Endothelial cell of umbilical vein (primary cell): ENCODE measurements at regions not wholly inside any gene's neighbourhood (a gene's known extent, or its start where the extent isn't known, plus 50 kb on each side); places are given as distances from the start of the nearest gene placed in this dataset.

ENCODE experiments used
- CTCF ChIP-seq, 2 donors: IDR thresholded peaks; 1 replicate in 1 of 2; 2 replicates in 1 of 2; pipeline ENCODE4 v1.5.1; 2011; ENCODE audit warnings: low read length in 2 of 2, mild to moderate bottlenecking in 2 of 2, moderate library complexity in 2 of 2, control low read depth in 1 of 2, inconsistent platforms in 1 of 2, low read depth in 1 of 2; ENCODE audit not compliant: insufficient read depth in 1 of 2; ENCODE audit errors: extremely low read depth in 1 of 2
- EZH2 ChIP-seq: IDR thresholded peaks from 2 replicates; pipeline ENCODE4 v1.6.1; 2012; ENCODE audit warnings: borderline replicate concordance, low read depth, mild to moderate bottlenecking, moderate library complexity, low read length, inconsistent platforms; ENCODE audit not compliant: severe bottlenecking
- FOS ChIP-seq: IDR thresholded peaks from 2 replicates; pipeline ENCODE4 v1.6.1; 2011; ENCODE audit warnings: mild to moderate bottlenecking, low read length, moderate library complexity, borderline replicate concordance; ENCODE audit not compliant: insufficient read depth
- GATA2 ChIP-seq: IDR thresholded peaks from 2 replicates; pipeline ENCODE4 v1.7.0; 2011; ENCODE audit warnings: low read depth, mild to moderate bottlenecking, moderate library complexity, mixed read lengths, low read length; ENCODE audit not compliant: insufficient read length, insufficient read depth
- JUN ChIP-seq: IDR thresholded peaks from 2 replicates; pipeline ENCODE4 v1.6.1; 2011; ENCODE audit warnings: borderline replicate concordance, low read depth; ENCODE audit not compliant: insufficient read length, insufficient read depth
- MYC ChIP-seq: IDR thresholded peaks from one replicate; pipeline ENCODE4 v1.6.1; 2011; ENCODE audit warnings: mild to moderate bottlenecking, low read depth, low read length
- POLR2A ChIP-seq: IDR thresholded peaks from 2 replicates; pipeline ENCODE4 v1.6.1; 2012; ENCODE audit warnings: low read depth, mild to moderate bottlenecking, control low read depth, low read length
- POLR2AphosphoS5 ChIP-seq: IDR thresholded peaks from 2 replicates; pipeline ENCODE4 v1.6.1; 2012; ENCODE audit warnings: low read depth, mild to moderate bottlenecking, control low read depth, low read length, moderate library complexity; ENCODE audit not compliant: insufficient read depth
- TF ChIP-seq, protein P1 (sequence below): IDR thresholded peaks from 2 replicates; pipeline ENCODE4 v1.6.1; 2011; ENCODE audit not compliant: insufficient read depth, insufficient read length

GRCh38 chr2:3126171-3126910 is 251.3 kb downstream of the EIPR1 start:
- TF ChIP-seq POLR2A (no peak), CTCF (IDR thresholded peaks at IDR 0.05; ENCODE audit: extremely low read depth in 1 of 2, insufficient read depth in 1 of 2, low read depth in 1 of 2, low read length in 2 of 2) (no peak), POLR2AphosphoS5 (no peak), EZH2 (no peak), JUN (no peak), MYC (no peak), GATA2 (no peak), FOS (no peak)
- TF ChIP-seq, protein P1, sequence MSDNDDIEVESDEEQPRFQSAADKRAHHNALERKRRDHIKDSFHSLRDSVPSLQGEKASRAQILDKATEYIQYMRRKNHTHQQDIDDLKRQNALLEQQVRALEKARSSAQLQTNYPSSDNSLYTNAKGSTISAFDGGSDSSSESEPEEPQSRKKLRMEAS: no peak
